ENCODE measurements at regions not wholly inside any gene's neighbourhood (a gene's known extent, or its start where the extent isn't known, plus 50 kb on each side); places are given as distances from the start of the nearest gene placed in this dataset.

DNA sequence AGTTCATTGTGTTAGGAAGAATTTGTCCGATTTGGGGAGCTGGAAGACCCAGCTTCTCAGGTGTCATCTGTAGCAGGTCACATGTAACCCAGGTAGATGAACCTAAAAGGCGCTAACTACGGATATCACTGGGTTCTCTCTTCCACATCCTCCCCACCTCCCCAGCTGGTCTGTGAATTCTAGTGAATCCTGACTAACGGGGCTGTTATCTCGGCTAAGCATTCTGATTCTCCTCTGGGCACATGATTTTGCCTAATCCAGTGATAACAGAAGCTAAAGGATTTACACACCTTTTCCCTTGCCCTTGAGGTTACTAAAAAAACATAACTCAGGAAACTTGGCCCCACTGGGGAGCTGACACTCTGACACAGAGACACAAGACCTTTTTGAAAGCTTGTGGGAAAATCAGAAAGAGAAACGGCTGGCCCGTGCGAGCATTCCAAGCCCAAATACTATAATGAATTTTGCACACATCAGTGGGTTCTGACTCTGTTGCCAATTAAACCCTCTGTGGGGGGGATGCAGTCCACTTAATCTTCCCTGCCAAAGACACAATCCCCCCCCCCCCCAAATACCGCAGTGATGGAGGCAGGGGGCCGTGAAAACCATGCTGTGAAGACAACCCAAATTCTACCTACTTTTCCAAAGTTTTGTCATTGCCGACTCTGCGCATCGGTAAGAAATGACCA lies 81.0 kb upstream of the FZD10 start:
- Histone ChIP-seq H3K27ac (no peak overlapping the region), H3K9me3 (no peaks in the 10 kb centered on the region), H3K4me3 (no peak overlapping the region), H3K27me3 (no peaks in the 10 kb centered on the region), H3K4me1 (no peaks in the 10 kb centered on the region), H3K36me3 (no peaks in the 10 kb centered on the region)
- intact Hi-C loops (cut with DNase I), result no loop called here
- WGBS, 2 donors, result 26 to 27% methylated on average over 13 of the region's 13 CpGs
- TF ChIP-seq, protein P1, sequence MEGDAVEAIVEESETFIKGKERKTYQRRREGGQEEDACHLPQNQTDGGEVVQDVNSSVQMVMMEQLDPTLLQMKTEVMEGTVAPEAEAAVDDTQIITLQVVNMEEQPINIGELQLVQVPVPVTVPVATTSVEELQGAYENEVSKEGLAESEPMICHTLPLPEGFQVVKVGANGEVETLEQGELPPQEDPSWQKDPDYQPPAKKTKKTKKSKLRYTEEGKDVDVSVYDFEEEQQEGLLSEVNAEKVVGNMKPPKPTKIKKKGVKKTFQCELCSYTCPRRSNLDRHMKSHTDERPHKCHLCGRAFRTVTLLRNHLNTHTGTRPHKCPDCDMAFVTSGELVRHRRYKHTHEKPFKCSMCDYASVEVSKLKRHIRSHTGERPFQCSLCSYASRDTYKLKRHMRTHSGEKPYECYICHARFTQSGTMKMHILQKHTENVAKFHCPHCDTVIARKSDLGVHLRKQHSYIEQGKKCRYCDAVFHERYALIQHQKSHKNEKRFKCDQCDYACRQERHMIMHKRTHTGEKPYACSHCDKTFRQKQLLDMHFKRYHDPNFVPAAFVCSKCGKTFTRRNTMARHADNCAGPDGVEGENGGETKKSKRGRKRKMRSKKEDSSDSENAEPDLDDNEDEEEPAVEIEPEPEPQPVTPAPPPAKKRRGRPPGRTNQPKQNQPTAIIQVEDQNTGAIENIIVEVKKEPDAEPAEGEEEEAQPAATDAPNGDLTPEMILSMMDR (IDR thresholded peaks at IDR 0.05), result no peak
- DNase-seq (no peak), FAIRE-seq (no peak), ATAC-seq (no peak)

DNA sequence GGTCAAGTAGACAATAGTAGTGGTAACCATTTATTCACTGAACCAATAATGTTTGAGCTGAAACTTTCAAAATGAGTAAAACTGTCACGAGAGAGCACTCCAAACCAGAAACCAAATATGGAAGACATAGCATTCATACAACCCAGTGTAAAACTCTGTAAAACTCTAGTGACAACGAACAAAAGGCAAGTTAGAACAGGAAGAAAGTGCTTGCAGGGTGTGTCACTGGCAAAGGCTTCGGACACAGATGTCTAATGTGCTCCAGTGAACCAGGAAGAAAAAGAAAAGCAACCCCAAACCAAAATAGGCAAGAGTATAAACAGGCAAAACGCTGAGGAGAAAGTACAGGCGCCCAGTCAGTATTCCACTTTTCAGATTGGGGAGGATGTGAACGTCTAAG lies 79.3 kb upstream of the FZD10 start:
- no peaks in the 10 kb centered on the region for H3K9me3 ChIP-seq
- no peak overlapping the region for H3K27ac ChIP-seq
- TF ChIP-seq, protein P1 (IDR thresholded peaks at IDR 0.05), result no peak
- DNase-seq, result no peak
- no peaks in the 10 kb centered on the region for H3K36me3 ChIP-seq
- ATAC-seq, result no peak
- no peak overlapping the region for H3K4me3 ChIP-seq
- H3K4me1 ChIP-seq, result no peaks in the 10 kb centered on the region
- no peaks in the 10 kb centered on the region for H3K27me3 ChIP-seq
- intact Hi-C loops (cut with DNase I), result no loop called here
- no peak for FAIRE-seq
- WGBS, 2 donors, result 68% methylated on average over 6 of the region's 6 CpGs

DNA sequence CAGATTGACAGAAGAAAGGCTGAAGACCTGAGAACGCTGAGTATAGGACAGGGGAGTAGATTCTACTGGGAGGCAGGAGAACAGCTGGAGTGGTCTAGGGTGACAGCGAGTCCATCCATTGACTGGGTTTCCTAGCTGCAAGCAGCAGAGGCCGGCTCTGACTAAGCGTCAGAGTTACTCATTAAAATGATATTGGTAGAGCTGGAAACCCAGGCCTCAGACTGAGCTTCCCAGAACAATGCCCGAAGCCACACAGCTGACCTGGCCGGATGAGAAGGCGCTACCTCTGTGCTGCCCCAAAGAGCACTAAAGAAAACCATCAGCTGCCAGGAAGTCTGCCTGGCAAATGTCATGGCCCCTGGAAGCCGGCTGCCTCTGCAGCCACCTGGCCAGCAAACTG lies 78.5 kb upstream of the FZD10 start:
- no peaks in the 10 kb centered on the region for H3K36me3 ChIP-seq
- H3K27ac ChIP-seq, result no peak overlapping the region
- H3K9me3 ChIP-seq, result no peaks in the 10 kb centered on the region
- TF ChIP-seq, protein P1 (IDR thresholded peaks at IDR 0.05), result no peak
- H3K27me3 ChIP-seq, result no peaks in the 10 kb centered on the region
- H3K4me1 ChIP-seq, result no peaks in the 10 kb centered on the region
- intact Hi-C loops (cut with DNase I), result no loop called here
- DNase-seq (no peak), ATAC-seq (no peak), FAIRE-seq (no peak)
- no peak overlapping the region for H3K4me3 ChIP-seq
- 76 to 77% methylated on average over 8 of the region's 8 CpGs for WGBS, 2 donors

DNA sequence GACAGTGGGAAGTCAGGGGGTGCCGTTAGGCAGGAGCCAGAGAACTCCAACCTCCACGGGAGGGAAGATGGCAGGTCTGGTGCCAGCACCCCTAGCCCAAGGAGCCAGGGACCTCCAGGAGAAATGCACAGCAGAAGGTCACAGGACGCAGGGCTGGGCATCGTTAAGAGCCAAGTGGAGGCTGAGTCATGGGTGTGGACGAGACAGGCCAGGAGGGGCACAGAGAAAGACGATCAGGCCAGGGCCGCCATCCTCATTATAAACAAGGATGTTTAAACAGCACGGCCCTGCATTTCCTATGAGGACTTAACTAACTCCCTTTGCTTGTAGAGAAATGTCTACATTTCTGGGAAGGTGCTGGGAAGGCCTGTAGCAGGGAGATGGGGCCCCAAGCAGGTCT lies 77.9 kb upstream of the FZD10 start:
- WGBS, 2 donors, result 70 to 76% methylated on average over 8 of the region's 8 CpGs
- DNase-seq (no peak), FAIRE-seq (no peak), ATAC-seq (no peak)
- H3K27me3 ChIP-seq, result no peaks in the 10 kb centered on the region
- TF ChIP-seq, protein P1 (IDR thresholded peaks at IDR 0.05), result no peak
- no peak overlapping the region for H3K4me3 ChIP-seq
- intact Hi-C loops (cut with DNase I), result no loop called here
- H3K9me3 ChIP-seq, result no peaks in the 10 kb centered on the region
- H3K27ac ChIP-seq, result no peak overlapping the region
- no peaks in the 10 kb centered on the region for H3K4me1 ChIP-seq
- no peaks in the 10 kb centered on the region for H3K36me3 ChIP-seq

DNA sequence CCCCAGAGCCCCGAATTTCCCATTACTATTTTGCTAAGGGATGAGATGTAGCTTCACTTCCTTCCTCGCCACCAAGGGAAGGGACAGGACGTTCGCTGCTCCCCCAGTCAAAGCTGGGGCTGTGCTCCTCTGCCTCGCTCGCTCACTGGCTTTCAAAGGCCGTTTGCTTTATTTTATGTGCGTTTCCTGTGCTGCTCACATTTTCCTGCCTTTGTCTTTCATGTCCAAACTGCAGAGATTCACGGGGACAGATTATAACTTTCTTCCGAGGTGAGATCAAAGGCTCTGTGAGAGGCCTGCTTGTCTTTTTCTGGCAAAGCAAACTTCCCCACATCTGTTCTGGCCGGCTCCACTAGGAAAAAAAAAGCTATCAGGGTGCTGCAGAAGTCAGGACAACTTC lies 76.0 kb upstream of the FZD10 start:
- 38 to 39% methylated on average over 11 of the region's 11 CpGs for WGBS, 2 donors
- DNase-seq, result no peak
- intact Hi-C loops (cut with DNase I), result no loop called here
- no peak overlapping the region for H3K4me3 ChIP-seq
- no peaks in the 10 kb centered on the region for H3K4me1 ChIP-seq
- H3K9me3 ChIP-seq, result no peaks in the 10 kb centered on the region
- TF ChIP-seq, protein P1 (IDR thresholded peaks at IDR 0.05), result no peak
- no peak overlapping the region for H3K27ac ChIP-seq
- no peak for ATAC-seq
- FAIRE-seq, result no peak
- no peaks in the 10 kb centered on the region for H3K27me3 ChIP-seq
- H3K36me3 ChIP-seq, result no peaks in the 10 kb centered on the region
